HFFc6 (cell line): ENCODE measurements at regions not wholly inside any gene's neighbourhood (a gene's known extent, or its start where the extent isn't known, plus 50 kb on each side); places are given as distances from the start of the nearest gene placed in this dataset.

Experiments used
- DNase-seq: peaks from one replicate; pipeline ENCODE4 v3.0.0-alpha.2; 2018
- H3K27ac Mint-ChIP-seq: 2 replicates; pipeline ENCODE4 v1.8.0; 2020; ENCODE audit warnings: mild to moderate bottlenecking, mixed read lengths
- H3K27me3 Mint-ChIP-seq: 2 replicates; pipeline ENCODE4 v1.8.0; 2021; ENCODE audit warnings: mild to moderate bottlenecking, moderate library complexity, mixed read lengths; ENCODE audit not compliant: insufficient read depth
- H3K36me3 Mint-ChIP-seq: 2 replicates; pipeline ENCODE4 v1.8.0; 2021; ENCODE audit warnings: low read depth, mixed read lengths
- H3K4me1 Mint-ChIP-seq: 2 replicates; pipeline ENCODE4 v1.8.0; 2020; ENCODE audit warnings: low read depth, mixed read lengths
- H3K4me3 Mint-ChIP-seq: 2 replicates; pipeline ENCODE4 v1.8.0; 2020; ENCODE audit warnings: mild to moderate bottlenecking, moderate library complexity, mixed read lengths
- H3K9me3 Mint-ChIP-seq: 2 replicates; pipeline ENCODE4 v1.8.0; 2020; ENCODE audit warnings: mild to moderate bottlenecking, mixed read lengths
- TF ChIP-seq, protein P1 (sequence below): fragments of 200-600 bp; sonication (generic); IDR thresholded peaks from 2 replicates; pipeline ENCODE4 v1.5.0; 2021; ENCODE audit warnings: antibody characterized with exemption, mild to moderate bottlenecking

DNA sequence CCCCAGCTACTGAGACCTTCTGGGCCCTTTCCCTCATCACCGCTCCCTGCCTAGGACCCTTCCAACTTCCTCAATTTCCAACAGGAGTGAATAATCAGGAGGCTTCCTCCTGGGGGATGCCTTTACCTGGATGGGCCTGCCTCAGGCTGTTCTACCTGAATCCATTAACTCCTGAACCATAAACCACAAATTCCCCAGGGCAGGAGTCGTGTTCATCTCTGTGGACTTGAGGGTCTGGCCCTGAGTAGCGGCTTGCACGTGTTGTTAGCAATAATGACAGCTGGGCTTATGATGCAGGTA, 105.1 kb upstream of the GPR26 start:
- Mint-ChIP-seq H3K36me3 (no peaks in the 10 kb centered on the region), H3K4me3 (no peak overlapping the region), H3K27ac (no peak overlapping the region), H3K27me3 (peaks cover 3% of the 10 kb centered on the region), H3K4me1 (no peaks in the 10 kb centered on the region; the same call in 1 of the 2 replicates), H3K9me3 (no peaks in the 10 kb centered on the region)
- DNase-seq: no peak
- TF ChIP-seq, protein P1, sequence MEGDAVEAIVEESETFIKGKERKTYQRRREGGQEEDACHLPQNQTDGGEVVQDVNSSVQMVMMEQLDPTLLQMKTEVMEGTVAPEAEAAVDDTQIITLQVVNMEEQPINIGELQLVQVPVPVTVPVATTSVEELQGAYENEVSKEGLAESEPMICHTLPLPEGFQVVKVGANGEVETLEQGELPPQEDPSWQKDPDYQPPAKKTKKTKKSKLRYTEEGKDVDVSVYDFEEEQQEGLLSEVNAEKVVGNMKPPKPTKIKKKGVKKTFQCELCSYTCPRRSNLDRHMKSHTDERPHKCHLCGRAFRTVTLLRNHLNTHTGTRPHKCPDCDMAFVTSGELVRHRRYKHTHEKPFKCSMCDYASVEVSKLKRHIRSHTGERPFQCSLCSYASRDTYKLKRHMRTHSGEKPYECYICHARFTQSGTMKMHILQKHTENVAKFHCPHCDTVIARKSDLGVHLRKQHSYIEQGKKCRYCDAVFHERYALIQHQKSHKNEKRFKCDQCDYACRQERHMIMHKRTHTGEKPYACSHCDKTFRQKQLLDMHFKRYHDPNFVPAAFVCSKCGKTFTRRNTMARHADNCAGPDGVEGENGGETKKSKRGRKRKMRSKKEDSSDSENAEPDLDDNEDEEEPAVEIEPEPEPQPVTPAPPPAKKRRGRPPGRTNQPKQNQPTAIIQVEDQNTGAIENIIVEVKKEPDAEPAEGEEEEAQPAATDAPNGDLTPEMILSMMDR: no peak

DNA sequence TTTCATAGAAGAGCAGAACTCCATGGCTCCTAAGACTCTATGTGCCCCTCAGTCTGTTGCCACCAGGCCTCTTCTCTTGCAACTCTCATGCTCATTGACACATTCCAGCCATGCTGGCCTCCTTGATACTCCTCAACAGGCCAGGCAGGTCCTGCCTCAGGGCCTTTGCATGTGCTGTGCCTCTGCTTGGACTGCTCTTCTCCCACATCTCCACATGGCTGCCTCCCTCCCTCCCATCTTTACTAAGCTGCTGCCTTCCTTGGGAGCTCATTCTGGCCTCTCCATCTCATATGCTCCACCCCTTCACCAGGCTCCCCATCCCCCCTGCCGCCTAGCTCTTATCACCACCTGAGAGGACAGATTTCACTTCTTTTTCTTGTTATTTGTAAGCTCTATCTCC, 103.8 kb upstream of the GPR26 start:
- Mint-ChIP-seq H3K36me3 (no peaks in the 10 kb centered on the region), H3K27ac (no peak overlapping the region), H3K4me3 (no peak overlapping the region)

DNA sequence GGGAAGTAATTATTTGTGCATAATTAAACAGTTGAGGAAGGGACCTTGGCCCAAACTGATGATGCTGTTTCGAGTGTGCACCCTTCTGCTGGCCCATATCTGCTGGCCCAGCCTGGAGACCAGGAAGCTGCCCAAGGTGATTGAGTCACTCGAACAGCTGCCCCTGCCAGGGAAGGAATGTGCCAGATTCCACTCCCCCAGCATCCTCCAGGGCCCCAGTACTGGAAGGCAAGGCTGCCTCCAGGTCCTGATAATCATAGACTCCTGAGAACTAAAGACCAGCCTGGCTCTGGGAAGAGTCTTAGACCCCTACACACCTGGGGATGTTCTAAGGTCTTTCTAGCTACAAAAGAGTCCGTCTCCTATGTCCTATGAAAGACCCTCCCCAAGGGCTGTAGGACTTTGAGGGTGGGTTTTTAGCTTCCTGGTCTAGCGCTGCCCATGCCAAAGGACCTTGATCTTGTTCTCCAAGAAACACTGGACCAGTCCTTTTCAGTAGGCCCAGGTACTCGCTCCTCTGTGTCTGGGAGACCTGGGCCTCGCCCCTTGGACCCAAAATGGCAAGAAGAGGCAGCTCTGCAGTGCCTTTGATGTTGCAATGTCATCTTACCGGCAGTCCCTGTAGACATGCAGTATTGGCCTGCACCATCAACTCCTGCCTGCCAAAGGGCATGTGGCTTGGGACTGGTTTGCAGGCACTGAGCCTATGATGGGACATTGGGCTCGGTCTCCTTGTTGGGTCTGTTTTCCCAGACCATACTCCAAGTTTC, 103.2 kb upstream of the GPR26 start:
- Mint-ChIP-seq H3K9me3 (no peaks in the 10 kb centered on the region), H3K4me1 (no peaks in the 10 kb centered on the region; the same call in 1 of the 2 replicates), H3K4me3 (no peak overlapping the region), H3K36me3 (no peaks in the 10 kb centered on the region), H3K27me3 (peaks cover 1% of the 10 kb centered on the region; the same call in 1 of the 2 replicates), H3K27ac (no peak overlapping the region)
- DNase-seq: no peak
- TF ChIP-seq, protein P1: no peak

More for the DNA sequence above, 103.8 kb upstream of the GPR26 start:
- H3K9me3 Mint-ChIP-seq: no peaks in the 10 kb centered on the region
- DNase-seq: no peak
- no peaks in the 10 kb centered on the region; the same call in 1 of the 2 replicates for H3K4me1 Mint-ChIP-seq
- TF ChIP-seq, protein P1: no peak
- peaks cover 1% of the 10 kb centered on the region; the same call in 1 of the 2 replicates for H3K27me3 Mint-ChIP-seq

DNA sequence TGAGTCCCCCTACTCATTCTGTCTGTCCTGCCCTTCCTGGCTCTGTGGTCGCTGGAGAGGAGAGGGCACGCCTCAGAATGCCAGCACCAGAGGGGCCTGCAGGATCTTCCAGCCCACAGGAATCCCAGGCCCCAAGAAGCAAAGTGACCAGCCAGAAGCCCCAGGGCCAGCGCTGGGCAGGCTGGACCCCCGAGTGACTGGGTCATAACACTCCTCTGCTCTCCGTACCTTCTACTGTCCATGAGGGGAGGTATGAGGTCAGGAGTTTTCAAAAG, 102.6 kb upstream of the GPR26 start:
- Mint-ChIP-seq H3K9me3 (no peaks in the 10 kb centered on the region), H3K36me3 (no peaks in the 10 kb centered on the region), H3K27ac (no peak overlapping the region), H3K27me3 (peaks cover 1% of the 10 kb centered on the region), H3K4me3 (no peak overlapping the region), H3K4me1 (no peaks in the 10 kb centered on the region; the same call in 1 of the 2 replicates)
- TF ChIP-seq, protein P1: no peak
- DNase-seq: no peak

DNA sequence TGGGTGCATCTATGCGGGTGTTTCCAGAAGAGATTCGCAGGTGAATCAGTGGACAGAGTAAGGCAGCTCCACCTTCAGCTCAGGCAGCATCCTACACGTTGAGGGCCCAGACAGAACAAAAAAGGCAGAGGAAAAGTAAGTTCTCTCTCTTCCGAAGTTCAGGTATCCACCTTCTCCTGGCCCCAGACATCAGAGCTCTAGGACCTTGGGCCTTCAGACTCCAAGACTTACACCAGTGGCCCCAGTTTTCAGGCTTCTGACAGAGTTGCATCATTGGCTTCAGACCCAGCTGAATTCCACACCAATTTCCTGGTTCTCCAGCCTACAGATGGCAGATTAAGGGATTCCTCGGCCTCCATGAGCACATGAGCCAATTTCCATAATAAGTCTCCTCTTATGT, 102.2 kb upstream of the GPR26 start:
- no peaks in the 10 kb centered on the region for H3K36me3 Mint-ChIP-seq
- no peaks in the 10 kb centered on the region for H3K9me3 Mint-ChIP-seq
- no peak for DNase-seq
- TF ChIP-seq, protein P1: no peak
- H3K4me1 Mint-ChIP-seq: no peaks in the 10 kb centered on the region; the same call in 1 of the 2 replicates
- H3K4me3 Mint-ChIP-seq: no peak overlapping the region
- H3K27ac Mint-ChIP-seq: no peak overlapping the region
- H3K27me3 Mint-ChIP-seq: peaks cover 1% of the 10 kb centered on the region; the same call in 1 of the 2 replicates
